ENCODE measurements at regions not wholly inside any gene's neighbourhood (a gene's known extent, or its start where the extent isn't known, plus 50 kb on each side); places are given as distances from the start of the nearest gene placed in this dataset.
A peak's percentile ranks its signal among the peaks of the same experiment; 100 is the strongest.

DNA sequence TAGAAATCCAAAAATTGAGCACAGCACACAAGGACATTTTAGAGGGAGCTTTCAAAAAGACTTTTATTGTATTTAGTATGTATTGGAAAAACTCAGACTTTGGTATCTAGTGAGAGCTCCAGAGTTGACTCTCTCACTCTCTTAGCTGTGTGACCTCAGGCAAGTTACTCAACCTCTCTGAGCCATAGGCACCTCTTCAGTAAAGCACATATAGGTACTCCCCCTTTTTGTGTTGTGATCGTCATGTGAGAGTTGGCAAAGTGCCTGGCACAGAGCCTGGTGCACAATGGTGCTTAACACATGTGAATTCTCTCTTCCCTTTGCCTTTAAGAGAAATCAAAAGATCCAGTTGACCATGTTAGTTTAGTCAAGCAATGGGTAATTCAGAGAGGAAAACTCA is 186.2 kb downstream of the TMEM38B start:
- TF ChIP-seq REST (IDR thresholded peaks at IDR 0.05; ENCODE audit: low read depth) (no peak), CEBPB (IDR thresholded peaks at IDR 0.05) (no peak), TAF1 (IDR thresholded peaks at IDR 0.05; ENCODE audit: low read depth) (no peak), TCF12 (IDR thresholded peaks at IDR 0.05; ENCODE audit: low read depth) (no peak), MAX (IDR thresholded peaks at IDR 0.05) (no peak), RAD21 (IDR thresholded peaks at IDR 0.05; ENCODE audit: low read depth) (no peak), TEAD4 (IDR thresholded peaks at IDR 0.05) (no peak), EGR1 (IDR thresholded peaks at IDR 0.05) (no peak), EP300 (IDR thresholded peaks at IDR 0.05; ENCODE audit: borderline replicate concordance) (no peak), CREB1 (IDR thresholded peaks at IDR 0.05; ENCODE audit: low read depth) (no peak), YY1 (IDR thresholded peaks at IDR 0.05; ENCODE audit: low read depth) (no peak)
- TF ChIP-seq, protein P1, sequence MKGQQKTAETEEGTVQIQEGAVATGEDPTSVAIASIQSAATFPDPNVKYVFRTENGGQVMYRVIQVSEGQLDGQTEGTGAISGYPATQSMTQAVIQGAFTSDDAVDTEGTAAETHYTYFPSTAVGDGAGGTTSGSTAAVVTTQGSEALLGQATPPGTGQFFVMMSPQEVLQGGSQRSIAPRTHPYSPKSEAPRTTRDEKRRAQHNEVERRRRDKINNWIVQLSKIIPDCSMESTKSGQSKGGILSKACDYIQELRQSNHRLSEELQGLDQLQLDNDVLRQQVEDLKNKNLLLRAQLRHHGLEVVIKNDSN (IDR thresholded peaks at IDR 0.05): no peak

GRCh38 chr9:105881021-105881420 is 186.7 kb downstream of the TMEM38B start:
- no peak for TF ChIP-seq EP300 (IDR thresholded peaks at IDR 0.05; ENCODE audit: borderline replicate concordance)
- no peak for TF ChIP-seq RAD21 (IDR thresholded peaks at IDR 0.05; ENCODE audit: low read depth)
- no peak for TF ChIP-seq MAX (IDR thresholded peaks at IDR 0.05)
- no peak for TF ChIP-seq TAF1 (IDR thresholded peaks at IDR 0.05; ENCODE audit: low read depth)
- TF ChIP-seq ZBTB7A (IDR thresholded peaks at IDR 0.05; ENCODE audit: low read depth): no peak
- TF ChIP-seq CEBPB (IDR thresholded peaks at IDR 0.05): no peak
- TF ChIP-seq CREB1 (IDR thresholded peaks at IDR 0.05; ENCODE audit: low read depth): no peak
- no peak for TF ChIP-seq EGR1 (IDR thresholded peaks at IDR 0.05)
- TF ChIP-seq TEAD4 (IDR thresholded peaks at IDR 0.05): no peak
- TF ChIP-seq FOXM1 (IDR thresholded peaks at IDR 0.05; ENCODE audit: borderline replicate concordance, low read depth): no peak
- no peak for TF ChIP-seq YY1 (IDR thresholded peaks at IDR 0.05; ENCODE audit: low read depth)
- TF ChIP-seq REST (IDR thresholded peaks at IDR 0.05; ENCODE audit: low read depth): no peak

GRCh38 chr9:105881654-105882349 is 187.5 kb downstream of the TMEM38B start:
- TF ChIP-seq RAD21 (IDR thresholded peaks at IDR 0.05; ENCODE audit: low read depth): peak; percentile 73
- TF ChIP-seq EGR1 (IDR thresholded peaks at IDR 0.05): no peak

DNA sequence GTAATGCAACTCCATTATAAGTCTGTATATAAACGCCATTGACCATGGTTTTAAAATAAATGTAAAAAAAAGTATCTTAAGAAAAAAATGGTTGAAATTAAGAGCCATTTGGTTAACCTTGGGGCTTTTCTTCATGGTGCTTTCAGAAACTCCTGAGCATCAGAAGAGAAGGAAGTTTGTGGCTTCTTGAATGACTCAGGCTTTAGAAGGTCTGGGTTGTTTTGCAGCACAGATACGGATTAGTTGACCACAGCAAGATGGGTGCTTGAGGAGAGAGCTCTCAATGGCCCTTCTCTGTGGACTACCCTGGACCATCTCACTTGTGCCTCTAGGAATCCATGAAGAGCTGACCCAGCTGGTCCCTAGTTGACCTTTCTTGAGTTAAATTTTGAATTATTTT is 189.5 kb downstream of the TMEM38B start:
- TF ChIP-seq YY1 (IDR thresholded peaks at IDR 0.05; ENCODE audit: low read depth) (no peak), TAF1 (IDR thresholded peaks at IDR 0.05; ENCODE audit: low read depth) (no peak), ZBTB7A (IDR thresholded peaks at IDR 0.05; ENCODE audit: low read depth) (no peak), TEAD4 (IDR thresholded peaks at IDR 0.05) (no peak)

DNA sequence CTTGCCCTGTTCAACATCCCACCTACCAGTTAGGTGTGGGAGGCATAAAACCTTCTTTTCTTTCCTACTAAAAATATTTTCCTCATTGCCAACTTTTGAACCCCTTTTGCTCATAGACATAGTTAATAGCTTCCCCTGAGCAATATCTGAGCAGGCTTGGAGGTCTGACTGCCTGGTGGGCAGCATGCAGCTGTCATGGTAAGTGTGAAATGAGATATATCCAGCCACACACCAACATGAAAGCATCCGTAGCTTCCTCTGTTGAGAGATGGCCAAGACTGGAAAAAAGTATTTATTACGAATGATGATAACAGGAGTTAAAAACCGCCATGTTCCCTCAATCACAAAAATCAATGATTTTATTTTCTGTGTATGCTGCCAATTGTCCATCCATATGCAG is 190.1 kb downstream of the TMEM38B start:
- TF ChIP-seq EGR1 (IDR thresholded peaks at IDR 0.05): no peak
- no peak for TF ChIP-seq MAX (IDR thresholded peaks at IDR 0.05)
- no peak for TF ChIP-seq TAF1 (IDR thresholded peaks at IDR 0.05; ENCODE audit: low read depth)
- TF ChIP-seq CEBPB (IDR thresholded peaks at IDR 0.05): no peak
- no peak for TF ChIP-seq EP300 (IDR thresholded peaks at IDR 0.05; ENCODE audit: borderline replicate concordance)
- TF ChIP-seq ZBTB7A (IDR thresholded peaks at IDR 0.05; ENCODE audit: low read depth): no peak
- TF ChIP-seq, protein P1 (IDR thresholded peaks at IDR 0.05): no peak
- TF ChIP-seq FOXM1 (IDR thresholded peaks at IDR 0.05; ENCODE audit: borderline replicate concordance, low read depth): no peak
- no peak for TF ChIP-seq NFIC (IDR thresholded peaks at IDR 0.05)
- TF ChIP-seq RAD21 (IDR thresholded peaks at IDR 0.05; ENCODE audit: low read depth): no peak
- no peak for TF ChIP-seq TEAD4 (IDR thresholded peaks at IDR 0.05)
- TF ChIP-seq REST (IDR thresholded peaks at IDR 0.05; ENCODE audit: low read depth): no peak
